ENCODE measurements at regions not wholly inside any gene's neighbourhood (a gene's known extent, or its start where the extent isn't known, plus 50 kb on each side); places are given as distances from the start of the nearest gene placed in this dataset.
A peak's percentile ranks its signal among the peaks of the same experiment; 100 is the strongest.

GRCh38 chr9:120138955-120139354 lies 441.0 kb downstream of the CDK5RAP2 start:
- intact Hi-C loops (cut with DNase I): no loop called here
- ATAC-seq: no peak
- no peaks in the 10 kb centered on the region for H3K36me3 ChIP-seq

GRCh38 chr9:120137186-120137840 lies 442.7 kb downstream of the CDK5RAP2 start:
- DNase-seq: no peak
- Histone ChIP-seq H3K27me3 (no peaks in the 10 kb centered on the region), H3K4me1 (no peaks in the 10 kb centered on the region), H3K36me3 (no peaks in the 10 kb centered on the region), H3K9me3 (no peaks in the 10 kb centered on the region), H3K27ac (no peak overlapping the region), H3K4me3 (no peak overlapping the region)
- TF ChIP-seq, protein P1, sequence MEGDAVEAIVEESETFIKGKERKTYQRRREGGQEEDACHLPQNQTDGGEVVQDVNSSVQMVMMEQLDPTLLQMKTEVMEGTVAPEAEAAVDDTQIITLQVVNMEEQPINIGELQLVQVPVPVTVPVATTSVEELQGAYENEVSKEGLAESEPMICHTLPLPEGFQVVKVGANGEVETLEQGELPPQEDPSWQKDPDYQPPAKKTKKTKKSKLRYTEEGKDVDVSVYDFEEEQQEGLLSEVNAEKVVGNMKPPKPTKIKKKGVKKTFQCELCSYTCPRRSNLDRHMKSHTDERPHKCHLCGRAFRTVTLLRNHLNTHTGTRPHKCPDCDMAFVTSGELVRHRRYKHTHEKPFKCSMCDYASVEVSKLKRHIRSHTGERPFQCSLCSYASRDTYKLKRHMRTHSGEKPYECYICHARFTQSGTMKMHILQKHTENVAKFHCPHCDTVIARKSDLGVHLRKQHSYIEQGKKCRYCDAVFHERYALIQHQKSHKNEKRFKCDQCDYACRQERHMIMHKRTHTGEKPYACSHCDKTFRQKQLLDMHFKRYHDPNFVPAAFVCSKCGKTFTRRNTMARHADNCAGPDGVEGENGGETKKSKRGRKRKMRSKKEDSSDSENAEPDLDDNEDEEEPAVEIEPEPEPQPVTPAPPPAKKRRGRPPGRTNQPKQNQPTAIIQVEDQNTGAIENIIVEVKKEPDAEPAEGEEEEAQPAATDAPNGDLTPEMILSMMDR (IDR thresholded peaks at IDR 0.05): no peak
- intact Hi-C loops (cut with DNase I): no loop called here
- ATAC-seq: no peak

More at GRCh38 chr9:120138955-120139354, 441.0 kb downstream of the CDK5RAP2 start:
- TF ChIP-seq, protein P1 (IDR thresholded peaks at IDR 0.05): no peak
- Histone ChIP-seq H3K9me3 (no peaks in the 10 kb centered on the region), H3K4me3 (no peak overlapping the region), H3K27ac (no peak overlapping the region), H3K27me3 (no peaks in the 10 kb centered on the region), H3K4me1 (no peaks in the 10 kb centered on the region)
- DNase-seq: no peak

- Histone ChIP-seq H3K4me1 (no peaks in the 10 kb centered on the region), H3K9me3 (no peaks in the 10 kb centered on the region), H3K27ac (no peak overlapping the region), H3K27me3 (no peaks in the 10 kb centered on the region), H3K4me3 (no peak overlapping the region), H3K36me3 (no peaks in the 10 kb centered on the region)
- TF ChIP-seq, protein P1 (IDR thresholded peaks at IDR 0.05): no peak
- no peak for ATAC-seq
- DNase-seq: no peak
- intact Hi-C loops (cut with DNase I): no loop called here
Measured at GRCh38 chr9:120136696-120137095, 443.3 kb downstream of the CDK5RAP2 start.

DNA sequence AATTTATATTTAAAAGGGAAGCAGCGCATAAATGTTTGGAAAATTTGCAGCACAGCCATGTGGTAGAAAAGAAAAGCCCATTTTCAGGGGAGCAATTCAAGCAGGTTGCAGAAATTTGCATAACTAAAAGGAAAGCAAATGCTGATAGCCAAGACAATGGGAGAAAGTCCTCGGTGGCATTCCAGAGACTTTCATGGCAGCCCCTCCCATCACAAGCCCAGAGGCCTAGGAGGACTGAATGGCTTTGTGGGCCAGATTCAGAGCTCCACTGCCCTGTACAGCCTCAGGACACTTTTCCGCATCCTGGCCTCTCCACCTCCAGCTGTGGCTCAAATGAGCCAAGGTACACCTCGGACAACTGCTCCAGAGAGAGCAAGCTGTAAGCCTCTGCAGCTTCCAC lies 462.9 kb downstream of the CDK5RAP2 start:
- H3K9me3 ChIP-seq: no peaks in the 10 kb centered on the region
- intact Hi-C loops (cut with DNase I): no loop called here
- no peaks in the 10 kb centered on the region for H3K27me3 ChIP-seq
- ATAC-seq (no peak), DNase-seq (no peak)
- TF ChIP-seq, protein P1 (IDR thresholded peaks at IDR 0.05): no peak
- H3K36me3 ChIP-seq: no peaks in the 10 kb centered on the region
- H3K4me3 ChIP-seq: no peak overlapping the region
- H3K27ac ChIP-seq: no peak overlapping the region
- no peaks in the 10 kb centered on the region for H3K4me1 ChIP-seq

DNA sequence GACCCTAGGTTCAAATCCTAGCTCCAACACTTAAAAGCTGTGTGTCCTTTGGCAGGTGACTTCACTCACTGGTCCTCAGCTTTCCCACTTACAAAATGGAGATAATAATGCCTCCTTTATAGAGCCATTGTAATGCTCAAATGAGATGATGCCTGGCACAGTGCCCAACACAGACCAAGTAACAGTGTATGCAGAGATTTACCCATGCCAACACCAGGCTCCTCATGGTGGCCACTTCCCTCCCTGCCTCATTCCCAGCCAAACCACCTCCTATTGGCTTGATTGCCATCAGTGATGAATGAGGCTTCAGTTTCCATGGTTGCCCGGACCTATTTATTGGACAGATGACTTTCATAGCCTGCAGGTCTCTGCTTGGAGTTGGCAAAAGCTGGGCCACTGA lies 469.4 kb downstream of the CDK5RAP2 start:
- H3K27ac ChIP-seq: no peak overlapping the region
- no peak for ATAC-seq
- intact Hi-C loops (cut with DNase I): no loop called here
- H3K27me3 ChIP-seq: no peaks in the 10 kb centered on the region
- TF ChIP-seq, protein P1 (IDR thresholded peaks at IDR 0.05): no peak
- H3K9me3 ChIP-seq: no peaks in the 10 kb centered on the region
- H3K4me1 ChIP-seq: no peaks in the 10 kb centered on the region
- H3K36me3 ChIP-seq: no peaks in the 10 kb centered on the region
- no peak overlapping the region for H3K4me3 ChIP-seq
- DNase-seq: no peak

- no peaks in the 10 kb centered on the region for H3K36me3 ChIP-seq
- TF ChIP-seq, protein P1 (IDR thresholded peaks at IDR 0.05): no peak
- intact Hi-C loops (cut with DNase I): no loop called here
- ATAC-seq (peak; percentile 34), DNase-seq (no peak)
- no peaks in the 10 kb centered on the region for H3K9me3 ChIP-seq
- H3K4me1 ChIP-seq: no peaks in the 10 kb centered on the region
- no peak overlapping the region for H3K4me3 ChIP-seq
- H3K27ac ChIP-seq: no peak overlapping the region
- H3K27me3 ChIP-seq: no peaks in the 10 kb centered on the region
Measured at GRCh38 chr9:120109242-120109641, 470.7 kb downstream of the CDK5RAP2 start.
